ENCODE measurements at regions not wholly inside any gene's neighbourhood (a gene's known extent, or its start where the extent isn't known, plus 50 kb on each side); places are given as distances from the start of the nearest gene placed in this dataset.

GRCh38 chr13:52905701-52906100 is 57.3 kb upstream of the PCDH8 start:
- H3K27ac ChIP-seq (replicated peaks in 1 of 4) = no peak overlapping the region
- intact Hi-C loops (cut with DNase I) = no loop called here
- H3K9me3 ChIP-seq = no peaks in the 10 kb centered on the region
- no peaks in the 10 kb centered on the region for H3K4me1 ChIP-seq
- H3K27me3 ChIP-seq = peaks cover 0 to 42% (median 0%) of the 10 kb centered on the region in 4 donors
- H3K4me3 ChIP-seq = no peak overlapping the region
- 80% methylated on average over 1 of the region's 1 CpG for WGBS
- TF ChIP-seq POLR2AphosphoS5 (IDR thresholded peaks at IDR 0.05) = no peak
- no peak for TF ChIP-seq EP300 (IDR thresholded peaks at IDR 0.05)
- no peak for TF ChIP-seq CTCF (IDR thresholded peaks at IDR 0.05)
- no peak for TF ChIP-seq POLR2A (IDR thresholded peaks at IDR 0.05; ENCODE audit: low read depth)
- DNase-seq (ENCODE audit: extremely low spot score) = no peak
- H3K36me3 ChIP-seq = no peaks in the 10 kb centered on the region

GRCh38 chr13:52903320-52903719 is 54.9 kb upstream of the PCDH8 start:
- no peaks in the 10 kb centered on the region for H3K36me3 ChIP-seq
- intact Hi-C loops (cut with DNase I) = no loop called here
- DNase-seq (ENCODE audit: extremely low spot score) = no peak
- H3K4me1 ChIP-seq = no peaks in the 10 kb centered on the region
- no peak overlapping the region for H3K27ac ChIP-seq (replicated peaks in 1 of 4)
- H3K4me3 ChIP-seq = no peak overlapping the region
- no peaks in the 10 kb centered on the region for H3K9me3 ChIP-seq
- TF ChIP-seq EP300 (IDR thresholded peaks at IDR 0.05) = no peak
- no peak for TF ChIP-seq POLR2A (IDR thresholded peaks at IDR 0.05; ENCODE audit: low read depth)
- TF ChIP-seq CTCF (IDR thresholded peaks at IDR 0.05) = no peak
- TF ChIP-seq POLR2AphosphoS5 (IDR thresholded peaks at IDR 0.05) = no peak
- whole genome bisulfite sequencing = 66% methylated on average over 4 of the region's 4 CpGs
- H3K27me3 ChIP-seq = peaks cover 0 to 39% (median 0%) of the 10 kb centered on the region in 4 donors

GRCh38 chr13:52899206-52899605 is 50.8 kb upstream of the PCDH8 start:
- intact Hi-C loops (cut with DNase I) = no loop called here
- H3K27me3 ChIP-seq = peaks cover 0 to 4% (median 0%) of the 10 kb centered on the region in 4 donors
- no peak overlapping the region for H3K27ac ChIP-seq (replicated peaks in 1 of 4)
- no peaks in the 10 kb centered on the region for H3K36me3 ChIP-seq
- WGBS = 94% methylated on average over 5 of the region's 5 CpGs
- DNase-seq (ENCODE audit: extremely low spot score) = no peak
- no peak overlapping the region for H3K4me3 ChIP-seq
- TF ChIP-seq CTCF (IDR thresholded peaks at IDR 0.05) (no peak), POLR2AphosphoS5 (IDR thresholded peaks at IDR 0.05) (no peak), POLR2A (IDR thresholded peaks at IDR 0.05; ENCODE audit: low read depth) (no peak), EP300 (IDR thresholded peaks at IDR 0.05) (no peak)
- no peaks in the 10 kb centered on the region for H3K4me1 ChIP-seq
- no peaks in the 10 kb centered on the region for H3K9me3 ChIP-seq

Data from esophagus muscularis mucosa (tissue), 4 donors.